Thyroid gland (tissue), 4 donors: ENCODE measurements at regions not wholly inside any gene's neighbourhood (a gene's known extent, or its start where the extent isn't known, plus 50 kb on each side); places are given as distances from the start of the nearest gene placed in this dataset.

Experiments
- DNase-seq, 2 donors: peaks; one replicate each; pipeline ENCODE4 v3.0.0-alpha.2; 2019
- H3K27ac ChIP-seq, 3 donors: fragments of 200-600 bp; sonication (generic); 1 replicate in 2 of 3; 2 replicates in 1 of 3; pipeline ENCODE4 v1.5.1; 2016 to 2019; ENCODE audit warnings: mild to moderate bottlenecking in 1 of 3, moderate library complexity in 1 of 3
- H3K27me3 ChIP-seq: fragments of 200-600 bp; sonication (generic); one replicate; pipeline ENCODE4 v1.5.1; 2019
- H3K36me3 ChIP-seq, 2 donors: fragments of 200-600 bp; sonication (generic); one replicate each; pipeline ENCODE4 v1.5.1; 2016 to 2019
- H3K4me1 ChIP-seq, 2 donors: fragments of 200-600 bp; sonication (generic); one replicate each; pipeline ENCODE4 v1.5.1; 2017 to 2019
- H3K4me3 ChIP-seq, 3 donors: fragments of 200-600 bp; sonication (generic); replicated peaks in 1 of 3; 1 replicate in 2 of 3; 2 replicates in 1 of 3; pipeline ENCODE4 v1.5.1; 2016; ENCODE audit warnings: mild to moderate bottlenecking in 1 of 3
- H3K9me3 ChIP-seq: fragments of 200-600 bp; sonication (generic); one replicate; pipeline ENCODE4 v1.5.1; 2017
- POLR2A ChIP-seq, 2 donors: fragments of 450-650 bp; IDR thresholded peaks; one replicate each; pipeline ENCODE4 v1.6.1; 2017; ENCODE audit warnings: antibody characterized with exemption in 2 of 2, mild to moderate bottlenecking in 2 of 2, moderate library complexity in 1 of 2
- WGBS, 2 donors: methylation state at CpG; one replicate each; pipeline ENCODE4 v1.1.5; 2017; 5-methylcytosine and 5-hydroxymethylcytosine counted together
- intact Hi-C: fragments of 100-400 bp; cut with DNase I; formaldehyde crosslinking; loops from one replicate; pipeline ENCODE4 v1.15.1; 2023
- TF ChIP-seq, protein P1 (sequence below), 6 experiments: fragments of 200-600 bp in 3 of 6; fragments of 450-650 bp in 3 of 6; sonication (generic) in 3 of 6; IDR thresholded peaks; one replicate each; pipeline ENCODE4 v1.5.1; 2016 to 2019; ENCODE audit warnings: antibody characterized with exemption in 6 of 6, mild to moderate bottlenecking in 2 of 6, inconsistent platforms in 1 of 6, moderate library complexity in 1 of 6

DNA sequence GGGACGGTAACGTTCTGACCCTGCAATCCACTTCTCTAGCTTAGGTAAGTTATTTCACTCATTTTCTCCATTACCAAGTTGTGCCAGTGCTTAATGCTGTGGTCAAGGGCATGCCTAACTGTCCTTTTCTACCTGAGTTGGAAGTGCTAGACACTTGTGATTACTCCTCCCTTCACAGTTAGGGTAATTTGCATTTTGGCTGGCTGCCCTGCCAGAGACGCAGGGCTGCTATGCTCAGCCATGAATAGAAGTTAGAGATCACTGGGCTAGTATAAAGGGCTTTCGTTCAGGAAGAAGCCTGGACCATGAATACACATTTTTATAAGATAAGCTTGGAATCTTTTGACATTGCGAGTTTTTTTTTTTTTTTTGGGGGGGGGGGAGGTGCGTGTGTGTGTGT lies 633.2 kb upstream of the NEGR1 start:
- no peaks in the 10 kb centered on the region for H3K9me3 ChIP-seq
- H3K4me3 ChIP-seq = no peak overlapping the region
- no peaks in the 10 kb centered on the region for H3K36me3 ChIP-seq
- no peaks in the 10 kb centered on the region for H3K4me1 ChIP-seq
- 47% methylated on average over 6 of the region's 6 CpGs for WGBS, 2 donors
- H3K27ac ChIP-seq = no peak overlapping the region
- peak; percentile 3 to 37 for DNase-seq
- TF ChIP-seq POLR2A (IDR thresholded peaks at IDR 0.05) = no peak
- TF ChIP-seq, protein P1, sequence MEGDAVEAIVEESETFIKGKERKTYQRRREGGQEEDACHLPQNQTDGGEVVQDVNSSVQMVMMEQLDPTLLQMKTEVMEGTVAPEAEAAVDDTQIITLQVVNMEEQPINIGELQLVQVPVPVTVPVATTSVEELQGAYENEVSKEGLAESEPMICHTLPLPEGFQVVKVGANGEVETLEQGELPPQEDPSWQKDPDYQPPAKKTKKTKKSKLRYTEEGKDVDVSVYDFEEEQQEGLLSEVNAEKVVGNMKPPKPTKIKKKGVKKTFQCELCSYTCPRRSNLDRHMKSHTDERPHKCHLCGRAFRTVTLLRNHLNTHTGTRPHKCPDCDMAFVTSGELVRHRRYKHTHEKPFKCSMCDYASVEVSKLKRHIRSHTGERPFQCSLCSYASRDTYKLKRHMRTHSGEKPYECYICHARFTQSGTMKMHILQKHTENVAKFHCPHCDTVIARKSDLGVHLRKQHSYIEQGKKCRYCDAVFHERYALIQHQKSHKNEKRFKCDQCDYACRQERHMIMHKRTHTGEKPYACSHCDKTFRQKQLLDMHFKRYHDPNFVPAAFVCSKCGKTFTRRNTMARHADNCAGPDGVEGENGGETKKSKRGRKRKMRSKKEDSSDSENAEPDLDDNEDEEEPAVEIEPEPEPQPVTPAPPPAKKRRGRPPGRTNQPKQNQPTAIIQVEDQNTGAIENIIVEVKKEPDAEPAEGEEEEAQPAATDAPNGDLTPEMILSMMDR (IDR thresholded peaks at IDR 0.05) = no peak
- no peaks in the 10 kb centered on the region for H3K27me3 ChIP-seq
- intact Hi-C loops = no loop called here

- no peak for DNase-seq
- H3K27ac ChIP-seq = no peak overlapping the region
- intact Hi-C loops = no loop called here
- 71 to 79% methylated on average over 3 of the region's 3 CpGs for WGBS, 2 donors
- H3K9me3 ChIP-seq = no peaks in the 10 kb centered on the region
- TF ChIP-seq, protein P1 (IDR thresholded peaks at IDR 0.05) = no peak
- TF ChIP-seq POLR2A (IDR thresholded peaks at IDR 0.05) = no peak
- H3K27me3 ChIP-seq = no peaks in the 10 kb centered on the region
- no peaks in the 10 kb centered on the region for H3K4me1 ChIP-seq
- H3K4me3 ChIP-seq = no peak overlapping the region
- H3K36me3 ChIP-seq = no peaks in the 10 kb centered on the region
These were observed 629.3 kb upstream of the NEGR1 start for GRCh38 chr1:72911656-72912055.

GRCh38 chr1:72896256-72896655 lies 613.9 kb upstream of the NEGR1 start:
- no peak for DNase-seq
- intact Hi-C loops = no loop called here
- no peak for TF ChIP-seq POLR2A (IDR thresholded peaks at IDR 0.05)
- TF ChIP-seq, protein P1 (IDR thresholded peaks at IDR 0.05) = no peak

DNA sequence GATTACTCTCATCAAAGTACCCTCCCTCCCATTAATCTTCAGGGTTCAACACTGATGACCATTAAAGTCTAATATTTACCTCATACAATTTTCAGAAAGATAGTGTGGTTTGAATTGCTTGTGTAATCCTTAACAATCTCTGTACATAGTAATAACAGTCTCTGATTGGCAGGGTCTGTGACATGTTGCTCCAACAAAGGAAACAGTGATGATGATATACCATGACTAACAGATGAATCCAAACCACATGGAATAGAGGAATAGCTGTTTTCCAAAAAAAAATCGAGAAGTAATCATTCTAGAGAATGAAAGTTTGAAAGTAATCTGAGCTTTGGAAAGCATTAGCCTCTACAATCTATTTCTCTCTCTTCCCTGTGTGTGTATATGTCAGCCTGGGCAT lies 610.1 kb upstream of the NEGR1 start:
- intact Hi-C loops = no loop called here
- no peaks in the 10 kb centered on the region for H3K9me3 ChIP-seq
- no peaks in the 10 kb centered on the region for H3K36me3 ChIP-seq
- no peak overlapping the region for H3K27ac ChIP-seq
- no peak for TF ChIP-seq POLR2A (IDR thresholded peaks at IDR 0.05)
- TF ChIP-seq, protein P1 (IDR thresholded peaks at IDR 0.05) = no peak
- no peaks in the 10 kb centered on the region for H3K27me3 ChIP-seq
- no peaks in the 10 kb centered on the region for H3K4me1 ChIP-seq
- DNase-seq = no peak
- 67 to 69% methylated on average over 1 of the region's 1 CpG for WGBS, 2 donors
- no peak overlapping the region for H3K4me3 ChIP-seq

More at GRCh38 chr1:72896256-72896655, 613.9 kb upstream of the NEGR1 start:
- no peaks in the 10 kb centered on the region for H3K27me3 ChIP-seq
- H3K36me3 ChIP-seq = no peaks in the 10 kb centered on the region
- H3K4me3 ChIP-seq = no peak overlapping the region
- H3K27ac ChIP-seq = no peak overlapping the region
- H3K4me1 ChIP-seq = no peaks in the 10 kb centered on the region
- H3K9me3 ChIP-seq = no peaks in the 10 kb centered on the region

- Histone ChIP-seq H3K27ac (no peak overlapping the region), H3K36me3 (no peaks in the 10 kb centered on the region), H3K27me3 (no peaks in the 10 kb centered on the region), H3K9me3 (no peaks in the 10 kb centered on the region), H3K4me1 (no peaks in the 10 kb centered on the region), H3K4me3 (no peak overlapping the region)
- DNase-seq = no peak
- 92 to 94% methylated on average over 6 of the region's 6 CpGs for WGBS, 2 donors
- TF ChIP-seq POLR2A (IDR thresholded peaks at IDR 0.05) = no peak
- TF ChIP-seq, protein P1 (IDR thresholded peaks at IDR 0.05) = no peak
- intact Hi-C loops = no loop called here
These were observed 609.6 kb upstream of the NEGR1 start for GRCh38 chr1:72891976-72892375.
